ENCODE measurements at regions not wholly inside any gene's neighbourhood (a gene's known extent, or its start where the extent isn't known, plus 50 kb on each side); places are given as distances from the start of the nearest gene placed in this dataset.
A peak's percentile ranks its signal among the peaks of the same experiment; 100 is the strongest.

- Mint-ChIP-seq H3K4me3 (peak overlapping the region in 1 of 2 donors; percentile 49), H3K36me3 (no peaks in the 10 kb centered on the region), H3K27ac (no peak overlapping the region), H3K4me1 (peaks cover 2% of the 10 kb centered on the region), H3K27me3 (ENCODE audit: low read depth in 3 of 3) (peaks cover 45 to 67% (median 45%) of the 10 kb centered on the region in 3 donors), H3K9me3 (peaks cover 0 to 18% (median 13%) of the 10 kb centered on the region in 7 donors)
- no peak overlapping the region for H3K27ac ChIP-seq (ENCODE audit: low read depth in 1 of 2, low read length in 2 of 2)
- peaks cover 18 to 40% of the 10 kb centered on the region in 2 donors for H3K27me3 ChIP-seq (ENCODE audit: control insufficient read depth in 2 of 2, insufficient read depth in 2 of 2, low read length in 2 of 2)
- no peaks in the 10 kb centered on the region for H3K79me2 ChIP-seq (ENCODE audit: insufficient read depth, low read length)
- no peaks in the 10 kb centered on the region for H3K36me3 ChIP-seq (replicated peaks in 1 of 2; ENCODE audit: control insufficient read depth in 1 of 2, insufficient read depth in 2 of 2, low read length in 2 of 2)
- peaks cover 0 to 3% of the 10 kb centered on the region in 2 donors for H3K4me1 ChIP-seq (ENCODE audit: control insufficient read depth in 1 of 2, insufficient read depth in 2 of 2, low read length in 2 of 2)
- H3K9ac ChIP-seq (ENCODE audit: insufficient read depth, low read length, poor library complexity, severe bottlenecking): no peak overlapping the region
- peaks cover 4 to 10% of the 10 kb centered on the region in 2 donors for H3K9me3 ChIP-seq (replicated peaks in 1 of 2; ENCODE audit: control insufficient read depth in 1 of 2, insufficient read depth in 1 of 2, low read length in 2 of 2)
- no peak overlapping the region for H3K4me2 ChIP-seq (replicated peaks; ENCODE audit: extremely low read depth, low read length, poor library complexity, severe bottlenecking)
- TF ChIP-seq, protein P1, sequence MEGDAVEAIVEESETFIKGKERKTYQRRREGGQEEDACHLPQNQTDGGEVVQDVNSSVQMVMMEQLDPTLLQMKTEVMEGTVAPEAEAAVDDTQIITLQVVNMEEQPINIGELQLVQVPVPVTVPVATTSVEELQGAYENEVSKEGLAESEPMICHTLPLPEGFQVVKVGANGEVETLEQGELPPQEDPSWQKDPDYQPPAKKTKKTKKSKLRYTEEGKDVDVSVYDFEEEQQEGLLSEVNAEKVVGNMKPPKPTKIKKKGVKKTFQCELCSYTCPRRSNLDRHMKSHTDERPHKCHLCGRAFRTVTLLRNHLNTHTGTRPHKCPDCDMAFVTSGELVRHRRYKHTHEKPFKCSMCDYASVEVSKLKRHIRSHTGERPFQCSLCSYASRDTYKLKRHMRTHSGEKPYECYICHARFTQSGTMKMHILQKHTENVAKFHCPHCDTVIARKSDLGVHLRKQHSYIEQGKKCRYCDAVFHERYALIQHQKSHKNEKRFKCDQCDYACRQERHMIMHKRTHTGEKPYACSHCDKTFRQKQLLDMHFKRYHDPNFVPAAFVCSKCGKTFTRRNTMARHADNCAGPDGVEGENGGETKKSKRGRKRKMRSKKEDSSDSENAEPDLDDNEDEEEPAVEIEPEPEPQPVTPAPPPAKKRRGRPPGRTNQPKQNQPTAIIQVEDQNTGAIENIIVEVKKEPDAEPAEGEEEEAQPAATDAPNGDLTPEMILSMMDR (IDR thresholded peaks at IDR 0.05): no peak
- intact Hi-C loops (cut with micrococcal nuclease): no loop called here
- DNase-seq: no peak
- 42% methylated on average over 22 of the region's 29 CpGs for WGBS (ENCODE audit: insufficient coverage)
- no peaks in the 10 kb centered on the region for H4K20me1 ChIP-seq (ENCODE audit: insufficient read depth, low read length)
- peak overlapping the region; percentile 29 for H2AFZ ChIP-seq (ENCODE audit: insufficient read depth, low read depth, low read length, poor library complexity, severe bottlenecking)
- H3K4me3 ChIP-seq (replicated peaks in 1 of 3; ENCODE audit: low read depth in 2 of 3, low read length in 3 of 3): no peak overlapping the region
These were observed 103.7 kb upstream of the MVB12B start for GRCh38 chr9:126222835-126223431.

- no peak overlapping the region for H3K4me3 ChIP-seq (replicated peaks in 1 of 3; ENCODE audit: low read depth in 2 of 3, low read length in 3 of 3)
- H3K27ac Mint-ChIP-seq: no peak overlapping the region
- H3K27ac ChIP-seq (ENCODE audit: low read depth in 1 of 2, low read length in 2 of 2): no peak overlapping the region
- no peak for DNase-seq
- H3K9me3 Mint-ChIP-seq: peaks cover 0 to 18% (median 13%) of the 10 kb centered on the region in 7 donors
- peaks cover 18 to 44% of the 10 kb centered on the region in 2 donors for H3K27me3 ChIP-seq (ENCODE audit: control insufficient read depth in 2 of 2, insufficient read depth in 2 of 2, low read length in 2 of 2)
- H4K20me1 ChIP-seq (ENCODE audit: insufficient read depth, low read length): no peaks in the 10 kb centered on the region
- H3K4me3 Mint-ChIP-seq: peak overlapping the region in 1 of 2 donors; percentile 54
- no peaks in the 10 kb centered on the region for H3K36me3 ChIP-seq (replicated peaks in 1 of 2; ENCODE audit: control insufficient read depth in 1 of 2, insufficient read depth in 2 of 2, low read length in 2 of 2)
- no peak overlapping the region for H2AFZ ChIP-seq (ENCODE audit: insufficient read depth, low read depth, low read length, poor library complexity, severe bottlenecking)
- peaks cover 0 to 3% of the 10 kb centered on the region in 2 donors for H3K4me1 ChIP-seq (ENCODE audit: control insufficient read depth in 1 of 2, insufficient read depth in 2 of 2, low read length in 2 of 2)
- TF ChIP-seq, protein P1 (IDR thresholded peaks at IDR 0.05): no peak
- peaks cover 42 to 71% (median 52%) of the 10 kb centered on the region in 3 donors for H3K27me3 Mint-ChIP-seq (ENCODE audit: low read depth in 3 of 3)
- H3K9ac ChIP-seq (ENCODE audit: insufficient read depth, low read length, poor library complexity, severe bottlenecking): no peak overlapping the region
- WGBS (ENCODE audit: insufficient coverage): 79% methylated on average over 6 of the region's 6 CpGs
- no peak overlapping the region for H3K4me2 ChIP-seq (replicated peaks; ENCODE audit: extremely low read depth, low read length, poor library complexity, severe bottlenecking)
- intact Hi-C loops (cut with micrococcal nuclease): no loop called here
- no peaks in the 10 kb centered on the region for H3K79me2 ChIP-seq (ENCODE audit: insufficient read depth, low read length)
- H3K4me1 Mint-ChIP-seq: peaks cover 3% of the 10 kb centered on the region
- no peaks in the 10 kb centered on the region for H3K36me3 Mint-ChIP-seq
- peaks cover 4 to 10% of the 10 kb centered on the region in 2 donors for H3K9me3 ChIP-seq (replicated peaks in 1 of 2; ENCODE audit: control insufficient read depth in 1 of 2, insufficient read depth in 1 of 2, low read length in 2 of 2)
These were observed 102.7 kb upstream of the MVB12B start for GRCh38 chr9:126223798-126224531.

Data from CD14-positive monocyte (primary cell).